HFF-Myc (cell line): ENCODE measurements at regions not wholly inside any gene's neighbourhood (a gene's known extent, or its start where the extent isn't known, plus 50 kb on each side); places are given as distances from the start of the nearest gene placed in this dataset.

Experiments
- DNase-seq: peaks from one replicate; pipeline ENCODE4 v3.0.0-alpha.2; 2011; ENCODE audit warnings: low read depth; ENCODE audit errors: extremely low read depth
- H3K4me3 ChIP-seq: replicated peaks from 2 replicates; pipeline ENCODE4 v1.5.1; 2011; ENCODE audit warnings: low read depth, mild to moderate bottlenecking, control low read depth, low read length
- TF ChIP-seq, protein P1 (sequence below): IDR thresholded peaks from 2 replicates; pipeline ENCODE4 v1.5.1; 2012; ENCODE audit warnings: mild to moderate bottlenecking, low read depth, low read length, control low read depth; ENCODE audit errors: missing control alignments

DNA sequence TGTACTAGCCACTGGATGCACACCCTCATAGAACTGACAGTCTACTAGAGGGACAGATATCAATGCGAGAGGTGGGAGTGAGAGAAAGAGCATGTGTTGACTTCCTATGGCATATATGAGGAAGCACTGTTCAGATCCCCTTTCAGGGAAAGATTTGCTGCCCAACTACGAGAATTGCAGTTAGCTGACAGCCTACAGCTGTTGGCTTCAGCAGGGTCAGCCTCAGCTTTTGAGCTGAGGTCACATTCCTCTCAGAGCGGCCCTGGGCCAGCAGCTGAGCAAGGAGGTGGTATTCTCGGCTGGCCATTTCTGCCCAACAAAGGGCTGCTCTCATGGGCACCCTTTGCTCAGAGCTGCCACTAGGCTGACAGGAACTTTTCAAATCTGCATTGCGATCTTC, 580.2 kb downstream of the MID1IP1 start:
- TF ChIP-seq, protein P1, sequence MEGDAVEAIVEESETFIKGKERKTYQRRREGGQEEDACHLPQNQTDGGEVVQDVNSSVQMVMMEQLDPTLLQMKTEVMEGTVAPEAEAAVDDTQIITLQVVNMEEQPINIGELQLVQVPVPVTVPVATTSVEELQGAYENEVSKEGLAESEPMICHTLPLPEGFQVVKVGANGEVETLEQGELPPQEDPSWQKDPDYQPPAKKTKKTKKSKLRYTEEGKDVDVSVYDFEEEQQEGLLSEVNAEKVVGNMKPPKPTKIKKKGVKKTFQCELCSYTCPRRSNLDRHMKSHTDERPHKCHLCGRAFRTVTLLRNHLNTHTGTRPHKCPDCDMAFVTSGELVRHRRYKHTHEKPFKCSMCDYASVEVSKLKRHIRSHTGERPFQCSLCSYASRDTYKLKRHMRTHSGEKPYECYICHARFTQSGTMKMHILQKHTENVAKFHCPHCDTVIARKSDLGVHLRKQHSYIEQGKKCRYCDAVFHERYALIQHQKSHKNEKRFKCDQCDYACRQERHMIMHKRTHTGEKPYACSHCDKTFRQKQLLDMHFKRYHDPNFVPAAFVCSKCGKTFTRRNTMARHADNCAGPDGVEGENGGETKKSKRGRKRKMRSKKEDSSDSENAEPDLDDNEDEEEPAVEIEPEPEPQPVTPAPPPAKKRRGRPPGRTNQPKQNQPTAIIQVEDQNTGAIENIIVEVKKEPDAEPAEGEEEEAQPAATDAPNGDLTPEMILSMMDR = no peak
- DNase-seq = no peak
- no peak overlapping the region for H3K4me3 ChIP-seq

DNA sequence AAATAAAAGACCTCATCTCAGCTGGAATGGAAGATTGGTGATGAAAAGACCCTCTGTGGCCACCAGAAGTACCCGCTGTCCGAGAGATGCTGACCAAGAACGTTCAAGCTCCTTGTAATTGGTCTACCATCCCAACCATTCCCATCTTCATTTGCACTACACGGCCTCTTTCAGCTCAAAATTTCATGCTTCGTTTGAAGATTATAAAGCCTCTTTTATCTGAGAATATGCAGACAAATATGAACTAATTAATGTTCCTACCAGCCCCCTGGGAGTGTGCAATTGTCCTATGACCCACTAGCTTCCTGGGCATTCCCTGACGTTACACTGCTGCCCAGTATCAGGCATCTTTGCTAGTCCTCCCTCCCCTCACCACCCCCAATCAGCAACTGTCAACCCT, 583.7 kb downstream of the MID1IP1 start:
- TF ChIP-seq, protein P1 = no peak
- no peak for DNase-seq
- no peak overlapping the region for H3K4me3 ChIP-seq

DNA sequence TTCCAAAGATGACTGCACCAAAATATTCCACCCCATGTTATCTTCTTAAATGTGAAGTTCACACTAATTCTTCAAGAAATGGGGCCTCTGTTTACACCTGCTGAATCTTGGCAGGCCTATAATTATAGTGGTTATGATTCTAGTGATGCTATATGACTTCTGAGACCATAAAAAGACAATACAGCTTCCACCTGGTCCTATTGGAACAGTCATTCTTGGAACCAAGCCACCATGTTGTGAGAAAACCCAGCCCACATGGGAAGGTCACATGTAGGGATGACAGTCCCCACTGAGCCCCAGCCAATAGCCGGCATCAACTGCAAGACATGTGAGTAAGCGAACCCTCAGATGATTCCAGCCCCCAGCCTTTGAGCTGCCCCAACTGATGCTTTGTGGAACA, 587.5 kb downstream of the MID1IP1 start:
- no peak for DNase-seq
- TF ChIP-seq, protein P1 = no peak
- H3K4me3 ChIP-seq = no peak overlapping the region

DNA sequence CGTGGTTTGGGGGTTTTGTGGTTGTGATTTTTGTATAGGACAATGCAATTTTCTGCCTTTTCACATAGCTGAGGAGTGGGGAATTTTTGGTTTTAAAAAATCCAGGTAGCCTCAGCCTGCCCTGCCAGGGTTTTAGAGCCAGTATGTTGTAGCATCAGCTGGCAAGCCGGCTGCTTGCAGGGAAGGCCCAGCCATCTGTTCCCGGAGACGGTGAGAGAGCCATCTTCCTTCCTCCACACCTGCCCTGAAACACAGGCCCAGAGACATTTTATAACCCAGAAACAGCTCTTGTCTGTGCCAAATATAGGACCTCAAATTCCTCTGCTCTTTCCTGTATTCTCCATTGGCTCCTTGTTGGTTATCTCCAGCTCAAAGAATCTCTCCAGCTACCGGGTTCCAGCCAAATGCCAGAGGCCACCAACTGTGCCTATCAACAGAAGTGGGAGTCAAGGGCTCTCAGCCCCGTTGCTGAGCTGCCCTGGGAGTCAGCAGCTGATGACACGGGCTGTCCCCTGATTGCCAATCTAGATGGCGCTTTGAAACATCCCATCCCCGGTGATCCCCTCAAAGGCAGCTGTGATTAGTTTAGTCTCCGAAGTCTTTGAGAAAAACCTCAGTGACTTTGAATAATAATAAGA, 595.2 kb downstream of the MID1IP1 start:
- no peak for DNase-seq
- TF ChIP-seq, protein P1 = no peak
- H3K4me3 ChIP-seq = no peak overlapping the region

DNA sequence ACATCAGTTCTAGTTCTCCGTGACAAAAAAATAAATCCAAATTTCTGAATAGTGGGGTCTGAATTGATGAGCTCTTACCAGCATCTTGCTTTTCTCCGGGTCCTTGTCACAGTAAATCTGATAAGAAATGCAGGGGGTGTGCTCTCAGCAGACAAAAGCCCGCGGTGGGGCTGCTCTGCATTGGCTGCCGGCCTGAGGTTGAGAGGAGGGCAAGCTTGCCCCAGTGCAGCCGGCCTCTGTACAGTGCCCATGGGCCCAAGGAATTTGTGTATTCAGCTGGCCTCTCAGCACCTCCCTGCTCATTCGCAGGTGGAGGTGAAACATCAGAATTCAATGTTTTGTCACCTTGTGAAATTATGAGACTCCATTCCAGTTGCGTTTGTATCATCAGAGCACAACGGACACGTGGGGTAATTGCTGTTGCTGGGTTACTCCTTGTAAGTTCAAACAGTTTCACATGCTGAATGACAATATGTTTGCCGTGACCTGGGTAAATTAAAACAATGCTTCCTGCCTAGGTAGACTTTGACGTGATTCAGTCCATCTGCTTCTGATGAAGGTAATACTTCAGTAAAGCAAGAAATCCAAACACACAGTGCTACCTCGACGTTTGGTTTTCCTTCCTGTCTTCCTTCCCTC, 596.4 kb downstream of the MID1IP1 start:
- no peak overlapping the region for H3K4me3 ChIP-seq
- DNase-seq = no peak
- TF ChIP-seq, protein P1 = no peak

DNA sequence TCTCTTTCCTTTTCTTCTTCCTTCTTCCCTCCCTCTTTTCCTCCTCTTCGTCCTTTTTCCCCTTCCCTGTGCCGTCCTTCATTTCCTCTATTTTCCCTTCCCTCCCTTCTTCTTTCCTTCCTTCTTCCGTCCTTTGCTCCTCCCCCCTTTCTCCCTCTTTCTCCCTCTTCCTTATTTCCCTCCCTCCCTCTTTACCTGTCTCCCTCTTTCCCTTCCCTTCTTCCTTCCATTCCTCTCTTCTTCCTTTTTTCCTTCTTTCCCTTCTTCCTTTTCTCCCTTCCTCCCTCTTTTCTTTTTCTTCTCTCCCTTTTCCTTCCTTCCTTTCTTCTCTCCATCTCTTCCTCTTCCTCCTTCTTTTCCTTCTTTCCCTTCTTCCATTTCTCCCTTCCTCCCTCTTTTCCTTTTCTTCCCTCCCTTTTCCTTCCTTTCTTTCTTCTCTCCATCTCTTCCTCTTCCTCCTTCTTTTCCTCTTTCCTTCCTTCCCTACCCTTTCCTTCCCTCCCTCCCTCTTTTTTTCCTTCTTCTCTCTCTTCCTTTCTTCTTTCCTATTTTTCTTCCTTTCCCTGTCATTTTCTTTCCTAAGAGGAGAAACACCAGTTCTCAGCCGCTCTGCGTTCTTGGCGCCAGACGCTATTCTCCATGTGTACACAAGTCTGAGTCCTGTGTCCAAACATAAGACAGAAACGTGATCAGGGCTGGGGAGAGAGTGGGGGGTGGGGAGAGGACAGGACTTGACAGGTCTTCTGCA, 597.1 kb downstream of the MID1IP1 start:
- no peak overlapping the region for H3K4me3 ChIP-seq
- no peak for DNase-seq
- TF ChIP-seq, protein P1 = no peak
